ENCODE measurements at regions not wholly inside any gene's neighbourhood (a gene's known extent, or its start where the extent isn't known, plus 50 kb on each side); places are given as distances from the start of the nearest gene placed in this dataset.
"Not testable (repeated sequence)": the region's sequence is repeated elsewhere in the genome, so short reads cannot be mapped to it uniquely, and the experiment has no call there.

DNA sequence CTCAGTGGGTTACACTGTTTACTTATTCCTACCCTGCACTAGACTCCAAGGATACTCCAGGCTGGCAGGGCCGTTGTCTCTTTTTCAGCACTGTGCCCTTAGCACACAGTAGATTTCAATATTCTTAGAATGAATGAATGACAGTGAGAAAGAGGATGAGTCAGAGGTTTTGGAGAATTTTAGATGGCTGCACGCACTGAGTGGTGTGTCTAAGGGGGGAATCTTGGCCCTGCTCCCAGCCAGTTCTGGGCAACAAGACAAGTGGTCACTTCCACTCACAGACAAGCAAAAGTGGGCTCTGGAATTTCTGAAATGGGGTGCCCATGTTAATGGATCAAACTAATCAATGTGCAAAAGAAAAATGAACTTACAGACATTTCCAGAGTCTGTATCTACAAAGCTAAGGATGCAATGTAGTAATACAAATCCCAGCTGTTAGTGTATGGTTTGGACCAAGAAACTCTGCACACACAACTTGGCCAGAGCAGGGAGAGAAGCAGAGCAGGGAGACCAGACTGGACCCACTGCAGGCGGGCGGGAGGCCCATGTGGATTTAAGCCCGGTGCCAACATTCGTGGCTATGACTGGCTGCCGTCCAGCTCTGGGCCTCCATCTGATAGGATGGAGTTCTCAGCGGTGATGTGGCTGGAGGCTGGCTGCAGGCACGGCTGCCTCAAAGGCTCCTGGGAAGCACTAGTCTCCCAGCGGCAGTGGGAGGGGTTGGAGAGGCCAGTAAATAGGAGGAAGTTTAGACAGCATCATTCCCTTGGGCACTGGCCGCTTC, 95.6 kb upstream of the CDYL2 start:
- Histone ChIP-seq H3K9me3 (no peaks in the 10 kb centered on the region), H3K4me1 (peaks cover 11% of the 10 kb centered on the region), H3K27me3 (no peaks in the 10 kb centered on the region), H3K4me3 (peak overlapping the region in 1 of 2 donors; percentile 21), H3K27ac (peak overlapping the region; percentile 30), H3K36me3 (no peaks in the 10 kb centered on the region)
- DNase-seq (ENCODE audit: extremely low spot score in 2 of 2) = no peak
- TF ChIP-seq, protein P1, sequence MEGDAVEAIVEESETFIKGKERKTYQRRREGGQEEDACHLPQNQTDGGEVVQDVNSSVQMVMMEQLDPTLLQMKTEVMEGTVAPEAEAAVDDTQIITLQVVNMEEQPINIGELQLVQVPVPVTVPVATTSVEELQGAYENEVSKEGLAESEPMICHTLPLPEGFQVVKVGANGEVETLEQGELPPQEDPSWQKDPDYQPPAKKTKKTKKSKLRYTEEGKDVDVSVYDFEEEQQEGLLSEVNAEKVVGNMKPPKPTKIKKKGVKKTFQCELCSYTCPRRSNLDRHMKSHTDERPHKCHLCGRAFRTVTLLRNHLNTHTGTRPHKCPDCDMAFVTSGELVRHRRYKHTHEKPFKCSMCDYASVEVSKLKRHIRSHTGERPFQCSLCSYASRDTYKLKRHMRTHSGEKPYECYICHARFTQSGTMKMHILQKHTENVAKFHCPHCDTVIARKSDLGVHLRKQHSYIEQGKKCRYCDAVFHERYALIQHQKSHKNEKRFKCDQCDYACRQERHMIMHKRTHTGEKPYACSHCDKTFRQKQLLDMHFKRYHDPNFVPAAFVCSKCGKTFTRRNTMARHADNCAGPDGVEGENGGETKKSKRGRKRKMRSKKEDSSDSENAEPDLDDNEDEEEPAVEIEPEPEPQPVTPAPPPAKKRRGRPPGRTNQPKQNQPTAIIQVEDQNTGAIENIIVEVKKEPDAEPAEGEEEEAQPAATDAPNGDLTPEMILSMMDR (IDR thresholded peaks at IDR 0.05) = no peak
- TF ChIP-seq POLR2AphosphoS5 (IDR thresholded peaks at IDR 0.05; ENCODE audit: insufficient read depth in 1 of 2, low read depth in 1 of 2) (peak; percentile 57 to 68), POLR2A (IDR thresholded peaks at IDR 0.05) (no peak)
- intact Hi-C loops (cut with DNase I) = no loop called here

DNA sequence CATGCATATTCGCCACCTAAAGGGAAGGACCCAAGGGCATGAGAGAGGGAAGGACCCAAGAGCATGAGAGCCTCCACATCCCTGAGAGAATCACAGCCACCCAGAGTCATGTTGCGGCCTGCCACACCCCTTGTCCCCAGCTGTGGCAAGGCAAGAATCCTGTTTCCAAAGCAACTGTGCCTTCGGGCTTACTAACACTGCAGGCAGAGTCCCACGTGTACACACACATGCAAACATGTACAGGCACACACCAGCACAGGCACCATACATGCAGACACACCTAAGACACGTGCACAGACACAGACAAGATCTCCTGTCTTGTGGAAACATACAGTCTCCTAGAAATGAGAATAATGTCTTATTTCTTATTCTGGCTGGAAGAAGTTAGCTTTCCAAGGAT, 92.4 kb upstream of the CDYL2 start:
- H3K36me3 ChIP-seq = no peaks in the 10 kb centered on the region
- TF ChIP-seq POLR2AphosphoS5 (IDR thresholded peaks at IDR 0.05; ENCODE audit: insufficient read depth in 1 of 2, low read depth in 1 of 2) (no peak), POLR2A (IDR thresholded peaks at IDR 0.05) (no peak)
- TF ChIP-seq, protein P1 (IDR thresholded peaks at IDR 0.05) = no peak
- peaks cover 11% of the 10 kb centered on the region for H3K4me1 ChIP-seq
- H3K27me3 ChIP-seq = no peaks in the 10 kb centered on the region
- intact Hi-C loops (cut with DNase I) = no loop called here
- no peak overlapping the region for H3K4me3 ChIP-seq
- DNase-seq (ENCODE audit: extremely low spot score in 2 of 2) = peak; percentile 49 to 79
- H3K9me3 ChIP-seq = no peaks in the 10 kb centered on the region
- H3K27ac ChIP-seq = no peak overlapping the region

DNA sequence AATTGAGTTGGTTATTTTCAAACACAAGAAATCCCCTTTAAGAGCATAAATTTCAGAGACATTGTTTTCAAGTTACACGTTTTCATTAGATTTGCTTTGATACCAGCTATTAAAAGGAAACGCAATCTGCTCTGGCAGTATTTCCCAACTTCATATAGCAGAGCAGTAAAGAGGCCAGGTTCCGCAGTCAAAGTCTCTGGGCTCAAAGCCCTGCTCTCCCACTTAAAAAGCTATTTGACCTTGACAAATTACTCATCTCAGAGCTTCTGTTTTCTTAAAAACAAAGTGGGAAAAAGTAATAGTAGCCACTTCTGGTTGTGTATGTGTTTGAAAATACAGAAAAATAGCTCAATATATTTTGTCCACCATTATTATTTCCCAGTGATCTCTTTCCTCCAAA, 89.7 kb upstream of the CDYL2 start:
- no peaks in the 10 kb centered on the region for H3K27me3 ChIP-seq
- no peak overlapping the region for H3K4me3 ChIP-seq
- no peak overlapping the region for H3K27ac ChIP-seq
- no peaks in the 10 kb centered on the region for H3K36me3 ChIP-seq
- TF ChIP-seq POLR2A (IDR thresholded peaks at IDR 0.05) (no peak), POLR2AphosphoS5 (IDR thresholded peaks at IDR 0.05; ENCODE audit: insufficient read depth in 1 of 2, low read depth in 1 of 2) (no peak)
- TF ChIP-seq, protein P1 (IDR thresholded peaks at IDR 0.05) = no peak
- intact Hi-C loops (cut with DNase I) = no loop called here
- DNase-seq (ENCODE audit: extremely low spot score in 2 of 2) = no peak
- H3K9me3 ChIP-seq = no peaks in the 10 kb centered on the region
- peaks cover under 1% of the 10 kb centered on the region for H3K4me1 ChIP-seq

DNA sequence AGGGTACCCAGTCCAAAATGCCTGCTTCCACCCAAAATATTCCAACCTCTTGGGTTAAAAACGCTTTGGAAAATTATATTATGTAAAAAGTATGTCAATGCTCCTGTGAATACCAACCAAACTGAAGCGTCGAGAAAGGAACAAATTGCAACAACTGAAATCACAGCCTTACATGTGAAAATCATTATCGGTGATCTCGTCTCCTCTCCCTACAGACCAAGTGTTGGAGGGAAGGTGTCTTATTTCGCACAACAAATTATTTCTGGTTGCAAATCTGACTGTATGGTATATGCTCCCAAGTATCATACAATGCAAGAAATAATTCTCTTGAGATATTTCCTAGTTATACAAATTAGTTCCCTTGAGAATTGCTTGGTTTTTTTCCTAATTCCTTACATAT, 89.3 kb upstream of the CDYL2 start:
- Histone ChIP-seq H3K9me3 (no peaks in the 10 kb centered on the region), H3K36me3 (no peaks in the 10 kb centered on the region), H3K27ac (no peak overlapping the region), H3K27me3 (no peaks in the 10 kb centered on the region), H3K4me1 (no peaks in the 10 kb centered on the region), H3K4me3 (no peak overlapping the region)
- no peak for DNase-seq (ENCODE audit: extremely low spot score in 2 of 2)
- intact Hi-C loops (cut with DNase I) = no loop called here
- TF ChIP-seq, protein P1 (IDR thresholded peaks at IDR 0.05) = no peak

DNA sequence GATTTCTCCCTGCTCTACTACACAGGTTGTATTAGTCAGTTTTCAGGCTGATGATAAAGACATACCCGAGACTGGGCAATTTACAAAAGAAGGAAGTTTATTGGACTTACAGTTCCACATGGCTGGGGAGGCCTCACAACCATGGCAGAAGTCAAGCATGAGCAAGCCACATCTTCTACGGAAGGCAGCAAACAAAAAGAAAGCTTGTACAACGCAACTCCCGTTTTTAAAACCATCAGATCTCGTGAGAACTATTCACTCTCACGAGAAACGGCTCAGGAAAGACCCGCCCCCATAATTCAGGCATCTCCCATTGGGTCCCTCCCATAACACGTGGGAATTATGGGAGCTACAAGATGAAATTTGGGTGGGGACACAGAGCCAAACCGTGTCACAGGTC, 88.0 kb upstream of the CDYL2 start:
- H3K4me3 ChIP-seq; intact Hi-C loops (cut with DNase I); H3K36me3 ChIP-seq; H3K27me3 ChIP-seq; H3K9me3 ChIP-seq; H3K4me1 ChIP-seq; DNase-seq (ENCODE audit: extremely low spot score in 2 of 2); H3K27ac ChIP-seq: not testable (repeated sequence)
